Activated T-cell treated with anti-CD3 and anti-CD28 coated beads, Interleukin-2, amount 50 U/mL, for 1 hour (primary cell): ENCODE measurements at regions not wholly inside any gene's neighbourhood (a gene's known extent, or its start where the extent isn't known, plus 50 kb on each side); places are given as distances from the start of the nearest gene placed in this dataset.

ENCODE experiments used
- DNase-seq: peaks from one replicate; pipeline ENCODE4 v3.0.0-alpha.2; 2020

DNA sequence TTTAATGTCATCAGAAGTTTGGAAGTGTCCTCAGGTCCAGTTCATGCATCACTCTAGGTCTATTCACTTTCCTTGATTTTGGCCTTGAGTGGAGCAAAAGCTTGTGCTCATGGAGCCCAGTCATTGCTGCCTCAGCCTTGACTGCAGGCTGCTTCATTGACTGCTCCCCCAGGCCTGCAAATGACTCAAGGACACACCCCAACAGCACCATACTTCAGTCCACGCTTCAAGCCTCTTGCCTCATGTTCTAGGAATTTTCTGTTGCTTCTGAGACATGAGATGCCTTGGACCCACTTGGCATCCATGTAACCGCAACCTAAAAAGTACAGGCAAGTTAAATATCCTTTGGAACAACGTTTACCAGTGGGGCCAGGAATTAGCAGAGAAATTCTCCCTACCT lies 193.7 kb downstream of the PIK3R1 start:
- DNase-seq: no peak

DNA sequence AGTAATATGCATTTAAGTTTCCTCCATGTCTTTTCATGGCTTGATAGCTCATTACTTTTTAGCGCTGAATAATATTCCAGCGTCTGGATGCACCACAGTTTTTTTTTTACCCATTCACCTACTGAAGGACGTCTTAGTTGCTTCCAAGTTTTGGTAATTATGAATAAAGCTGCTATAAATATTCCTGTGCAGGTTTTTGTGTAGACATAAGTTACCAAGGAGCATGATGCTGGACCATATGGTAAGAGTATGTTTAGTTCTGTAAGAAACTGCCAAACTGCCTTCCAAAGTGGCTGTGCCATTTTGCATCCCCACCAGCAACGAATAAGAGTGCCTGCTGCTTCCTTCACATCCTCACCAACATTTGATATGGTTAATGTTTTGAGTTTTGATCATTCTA lies 195.6 kb downstream of the PIK3R1 start:
- DNase-seq: no peak

- no peak for DNase-seq
These were observed 199.9 kb downstream of the PIK3R1 start for GRCh38 chr5:68415177-68416085.

GRCh38 chr5:68416714-68417113 lies 201.2 kb downstream of the PIK3R1 start:
- DNase-seq: no peak

GRCh38 chr5:68418201-68418600 lies 202.6 kb downstream of the PIK3R1 start:
- DNase-seq: no peak

GRCh38 chr5:68418680-68419079 lies 203.1 kb downstream of the PIK3R1 start:
- DNase-seq: no peak

DNA sequence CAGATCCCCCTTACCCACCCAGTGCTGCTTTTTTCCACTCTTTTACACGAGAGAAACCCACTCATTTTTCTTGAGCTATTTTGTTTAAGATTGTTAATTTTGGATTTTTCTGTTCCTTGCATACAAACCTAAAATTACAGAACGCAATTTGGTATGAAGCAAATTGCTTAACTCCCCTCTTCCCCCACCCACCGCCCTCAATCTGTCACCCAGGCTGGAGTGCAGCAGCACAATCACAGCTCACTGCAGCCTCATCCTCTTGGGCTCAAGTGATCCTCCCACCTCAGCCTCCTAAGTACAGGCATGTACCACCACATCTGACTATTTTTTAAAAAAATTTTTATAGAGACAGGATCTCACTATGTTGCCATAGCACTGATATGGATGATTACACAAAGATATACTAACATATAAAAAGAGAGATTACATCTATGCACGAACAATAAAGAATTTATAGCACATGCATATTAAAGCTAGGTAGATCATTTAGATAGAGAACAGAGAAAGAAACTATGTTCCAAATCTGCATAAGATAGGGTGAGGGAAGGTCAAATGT lies 203.6 kb downstream of the PIK3R1 start:
- DNase-seq: no peak

GRCh38 chr5:68419637-68420452 lies 204.3 kb downstream of the PIK3R1 start:
- DNase-seq: no peak

DNA sequence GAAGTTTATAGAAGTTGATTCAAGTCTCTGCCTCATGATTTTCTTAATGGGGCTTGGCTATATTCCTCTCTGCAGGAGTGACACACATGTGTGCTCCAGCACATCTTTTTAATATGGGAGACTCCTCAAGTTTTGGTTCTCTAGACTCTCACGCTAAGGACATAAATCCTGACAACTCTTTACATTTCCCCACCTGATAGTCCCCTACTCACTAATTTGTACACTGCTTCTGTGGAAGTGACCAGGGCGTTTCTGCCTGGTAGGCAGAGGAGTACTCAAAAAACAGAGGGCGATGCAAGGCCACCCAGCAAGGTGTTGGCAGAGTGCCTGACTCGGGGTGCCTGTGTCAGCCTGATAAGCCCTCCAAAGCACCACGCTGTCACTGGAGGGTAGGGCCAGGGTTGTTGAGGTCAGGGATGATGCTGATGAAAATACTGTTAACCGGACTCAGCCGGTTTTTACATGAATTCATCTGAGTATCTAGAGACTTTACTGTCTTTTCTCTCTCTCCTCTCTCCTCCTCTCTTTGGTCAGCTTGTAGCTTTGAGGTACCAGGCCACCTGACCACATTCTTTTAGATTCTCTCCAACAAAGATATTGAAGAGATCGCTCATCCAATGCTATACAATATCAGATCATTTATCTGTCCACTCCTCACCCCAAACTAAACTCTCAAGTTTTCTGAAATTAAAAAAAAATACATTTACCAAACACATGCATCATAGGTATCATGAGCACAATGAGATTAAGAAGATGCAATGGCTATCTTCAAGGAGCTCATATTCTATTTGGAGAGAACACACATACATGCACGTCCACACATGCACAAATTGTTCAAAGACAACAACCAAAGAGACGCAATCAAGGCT lies 205.2 kb downstream of the PIK3R1 start:
- no peak for DNase-seq

DNA sequence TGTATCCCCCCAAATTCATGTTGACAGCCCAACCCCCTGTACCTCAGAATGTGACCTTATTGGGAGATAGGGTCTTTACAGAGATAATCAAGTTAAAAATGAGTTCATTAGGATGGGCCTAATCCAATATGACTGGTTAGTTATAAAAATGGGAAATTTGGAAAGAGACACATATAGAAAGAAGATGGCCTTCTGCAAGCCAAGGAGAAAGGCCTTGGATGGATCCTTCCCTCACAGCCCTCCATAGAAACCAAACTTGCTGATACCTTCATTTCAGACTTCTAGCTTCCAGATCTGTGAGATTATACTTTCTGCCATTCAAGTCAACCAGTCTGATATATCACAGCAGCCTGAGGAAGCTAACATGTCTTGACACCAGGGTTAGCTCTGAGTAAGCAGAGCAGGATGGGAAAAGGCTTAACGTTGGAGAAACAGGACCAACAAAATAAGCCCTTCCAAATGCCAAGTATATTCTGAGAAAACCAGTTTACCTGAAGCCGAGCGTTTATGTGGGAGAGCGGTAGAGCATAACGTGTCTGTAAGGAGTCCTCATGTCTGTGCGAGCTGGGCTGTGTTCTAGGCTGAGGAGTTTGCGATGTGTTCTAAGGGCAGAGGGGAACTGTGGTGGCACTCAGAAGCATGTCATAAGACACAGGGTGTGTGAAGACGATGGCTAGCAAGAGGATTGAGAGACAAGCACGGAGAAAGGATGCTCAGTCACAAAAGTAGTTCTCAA lies 206.1 kb downstream of the PIK3R1 start:
- no peak for DNase-seq

GRCh38 chr5:68423154-68423811 lies 207.7 kb downstream of the PIK3R1 start:
- no peak for DNase-seq

DNA sequence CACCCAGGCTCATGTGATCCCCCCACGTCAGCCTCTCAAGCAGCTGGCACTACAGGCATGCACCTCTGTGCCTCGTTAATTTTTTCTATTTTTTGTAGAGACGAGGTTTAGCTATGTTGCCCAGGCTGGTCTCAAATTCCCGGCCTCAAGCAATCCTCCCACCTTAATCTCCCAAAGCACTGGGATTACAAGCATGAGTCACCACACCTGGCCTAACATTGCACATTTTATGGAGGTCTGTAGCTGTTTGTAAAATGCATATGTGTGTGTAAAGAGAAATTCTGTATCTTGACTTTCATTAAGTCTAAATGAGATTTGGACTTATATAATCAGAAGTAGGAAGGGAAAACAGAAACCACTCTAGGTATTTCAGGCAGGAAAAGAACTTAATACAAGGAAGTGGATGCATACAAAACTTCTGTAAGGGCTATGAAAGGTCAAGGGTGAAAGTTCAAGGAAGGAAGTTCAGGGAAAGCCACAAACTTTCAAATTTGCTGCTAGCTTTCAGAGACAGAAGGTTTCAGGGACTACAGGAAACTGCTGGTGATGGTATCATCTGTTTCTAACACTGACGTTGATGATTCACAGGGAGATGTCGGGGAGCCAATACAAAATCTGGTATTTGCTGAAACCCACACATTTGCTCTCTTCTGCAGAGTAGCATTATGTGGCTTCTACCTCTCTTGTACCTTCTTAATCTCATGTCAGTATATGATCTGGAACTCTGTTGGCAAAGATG lies 209.4 kb downstream of the PIK3R1 start:
- DNase-seq: no peak

GRCh38 chr5:68426586-68426985 lies 211.0 kb downstream of the PIK3R1 start:
- no peak for DNase-seq

- DNase-seq: no peak
These were observed 212.8 kb downstream of the PIK3R1 start for GRCh38 chr5:68428231-68428811.

DNA sequence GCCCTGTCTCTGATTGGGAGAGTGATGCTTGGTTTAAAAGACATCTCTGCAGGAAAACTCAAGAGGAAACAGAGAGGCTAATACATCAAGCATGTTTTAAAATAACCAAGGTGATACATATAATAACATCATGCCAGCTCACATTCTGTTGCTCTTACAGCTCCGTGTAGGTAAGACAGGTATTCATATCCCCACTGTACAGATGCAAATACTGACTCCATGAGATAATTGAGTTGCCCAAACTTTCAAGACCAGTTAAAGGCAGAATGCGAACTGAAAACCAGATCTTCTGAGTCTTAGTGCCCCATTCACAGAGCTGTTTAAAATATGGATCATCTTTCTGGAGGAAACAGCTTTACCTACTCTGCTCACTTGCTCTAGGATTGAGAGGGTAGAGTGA lies 214.0 kb downstream of the PIK3R1 start:
- DNase-seq: no peak

GRCh38 chr5:68430279-68430678 lies 214.7 kb downstream of the PIK3R1 start:
- no peak for DNase-seq

- no peak for DNase-seq
These were observed 215.6 kb downstream of the PIK3R1 start for GRCh38 chr5:68431186-68431585.

- no peak for DNase-seq
These were observed 216.2 kb downstream of the PIK3R1 start for GRCh38 chr5:68431601-68432337.

DNA sequence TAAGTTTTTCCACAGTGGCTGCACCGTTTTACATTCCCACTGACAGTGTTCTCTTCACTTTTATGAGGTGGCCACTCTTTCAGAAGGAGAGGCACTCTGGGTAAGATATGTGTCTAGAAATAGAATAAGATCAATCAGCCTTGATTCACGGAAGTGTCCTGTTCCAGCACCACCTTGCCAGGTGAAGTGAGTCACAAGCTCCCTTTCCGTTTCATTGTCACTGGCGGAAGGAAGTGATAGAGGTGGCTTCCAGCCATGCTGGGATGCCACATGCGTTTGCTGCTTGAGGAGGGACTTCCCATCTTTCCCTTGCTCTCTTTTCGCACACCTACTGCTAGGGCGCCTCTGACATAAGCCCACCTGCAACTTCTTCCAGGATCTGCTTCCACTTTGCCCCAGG lies 217.1 kb downstream of the PIK3R1 start:
- DNase-seq: peak; percentile 31

GRCh38 chr5:68433526-68433922 lies 218.0 kb downstream of the PIK3R1 start:
- no peak for DNase-seq
